ACC112 (cell line): ENCODE measurements at regions not wholly inside any gene's neighbourhood (a gene's known extent, or its start where the extent isn't known, plus 50 kb on each side); places are given as distances from the start of the nearest gene placed in this dataset.
"Not testable (repeated sequence)": the region's sequence is repeated elsewhere in the genome, so short reads cannot be mapped to it uniquely, and the experiment has no call there.

Source experiments
- H2AFZ ChIP-seq: fragments of 200-600 bp; sonication (generic); one replicate; pipeline ENCODE4 v1.6.0; 2017; ENCODE audit warnings: antibody characterized with exemption, low read length; ENCODE audit not compliant: unreplicated experiment
- H3K27ac ChIP-seq: fragments of 200-600 bp; sonication (generic); 2 replicates; pipeline ENCODE4 v1.5.1; 2014; ENCODE audit warnings: low read depth, mild to moderate bottlenecking, antibody characterized with exemption, low read length, moderate library complexity
- H3K27me3 ChIP-seq: fragments of 200-600 bp; sonication (generic); 2 replicates; pipeline ENCODE4 v1.6.1; 2014; ENCODE audit warnings: mild to moderate bottlenecking, antibody characterized with exemption, low read length, moderate library complexity, mixed read lengths; ENCODE audit not compliant: insufficient read depth
- H3K36me3 ChIP-seq: fragments of 200-600 bp; sonication (generic); 2 replicates; pipeline ENCODE4 v1.6.1; 2016; ENCODE audit warnings: mild to moderate bottlenecking, antibody characterized with exemption, low read length, moderate library complexity, mixed read lengths; ENCODE audit not compliant: insufficient read depth
- H3K4me1 ChIP-seq: fragments of 200-600 bp; sonication (generic); one replicate; pipeline ENCODE4 v1.6.1; 2016; ENCODE audit warnings: low read length, mixed read lengths; ENCODE audit not compliant: insufficient read depth, unreplicated experiment, control insufficient read depth
- H3K4me3 ChIP-seq: fragments of 200-600 bp; sonication (generic); 2 replicates; pipeline ENCODE4 v1.5.1; 2014; ENCODE audit warnings: mild to moderate bottlenecking, low read depth, low read length
- H3K79me2 ChIP-seq: fragments of 200-600 bp; sonication (generic); one replicate; pipeline ENCODE4 v1.6.0; 2016; ENCODE audit warnings: low read length; ENCODE audit not compliant: control insufficient read depth, unreplicated experiment, insufficient read depth

DNA sequence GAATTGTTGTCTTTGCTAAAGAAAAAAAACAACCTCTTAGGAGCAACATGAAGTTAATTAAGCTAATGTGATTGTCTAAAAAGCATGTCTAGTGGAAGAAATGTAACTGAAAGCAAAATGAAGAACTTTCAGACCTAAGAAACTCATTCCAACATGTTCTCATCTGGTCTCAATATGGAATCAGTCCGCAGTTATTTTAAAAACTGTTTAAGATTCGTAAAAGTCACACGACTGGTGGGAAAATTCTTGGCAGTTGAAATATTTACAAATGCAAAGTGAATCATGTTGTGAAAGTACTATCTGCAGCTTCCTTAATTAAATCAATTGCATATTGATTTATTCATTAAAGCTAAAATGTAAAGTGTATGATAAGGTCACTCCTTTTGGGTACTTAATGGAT lies 117.8 kb upstream of the DIAPH2 start:
- H3K27me3 ChIP-seq, result no peaks in the 10 kb centered on the region
- no peak overlapping the region for H3K27ac ChIP-seq
- no peaks in the 10 kb centered on the region for H3K79me2 ChIP-seq
- H3K4me1 ChIP-seq, result no peaks in the 10 kb centered on the region
- no peaks in the 10 kb centered on the region for H3K36me3 ChIP-seq
- H2AFZ ChIP-seq, result no peak overlapping the region
- no peak overlapping the region for H3K4me3 ChIP-seq

DNA sequence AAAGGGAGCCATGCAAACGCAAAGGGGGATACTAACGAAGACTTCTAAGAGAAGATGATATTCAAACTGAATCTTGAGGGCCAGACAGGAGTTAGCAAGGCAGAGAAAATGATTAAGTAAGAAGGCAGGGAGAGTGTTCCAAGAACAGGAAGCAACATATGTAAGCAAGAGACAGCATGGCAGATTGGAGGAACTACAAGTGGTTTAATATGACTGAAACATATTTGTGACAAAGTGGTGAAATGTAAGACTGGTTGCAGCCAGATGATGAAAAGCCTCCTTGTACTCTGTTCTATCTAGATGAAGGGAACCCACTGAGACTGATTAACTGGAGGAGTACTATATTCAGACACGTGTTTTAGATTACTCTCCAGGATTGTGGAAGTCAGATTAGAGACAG lies 116.6 kb upstream of the DIAPH2 start:
- Histone ChIP-seq H3K27ac (no peak overlapping the region), H3K4me1 (no peaks in the 10 kb centered on the region), H3K79me2 (no peaks in the 10 kb centered on the region), H3K4me3 (no peak overlapping the region), H2AFZ (no peak overlapping the region), H3K27me3 (no peaks in the 10 kb centered on the region), H3K36me3 (no peaks in the 10 kb centered on the region)

DNA sequence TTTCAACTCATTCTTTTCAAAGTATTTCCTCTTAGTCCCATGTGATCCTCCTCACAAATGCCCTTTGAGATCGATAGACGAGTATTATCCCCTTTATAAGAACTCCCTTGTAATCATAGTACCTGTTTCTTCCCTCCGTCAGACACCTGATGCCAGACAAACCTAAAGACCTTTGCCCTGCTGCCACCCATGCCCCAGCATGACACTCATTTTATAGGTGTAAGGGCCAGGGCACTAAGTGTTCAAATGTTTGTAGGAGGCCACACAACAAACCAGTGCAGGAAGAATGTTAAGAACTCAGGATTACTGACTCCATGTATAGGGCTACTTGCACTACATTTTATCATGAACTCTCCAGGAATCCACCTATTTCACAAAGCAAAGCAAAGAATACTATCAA lies 115.6 kb upstream of the DIAPH2 start:
- Histone ChIP-seq H3K4me1 (no peaks in the 10 kb centered on the region), H2AFZ (no peak overlapping the region), H3K79me2 (no peaks in the 10 kb centered on the region), H3K4me3 (no peak overlapping the region), H3K36me3 (no peaks in the 10 kb centered on the region), H3K27me3 (no peaks in the 10 kb centered on the region), H3K27ac (no peak overlapping the region)

DNA sequence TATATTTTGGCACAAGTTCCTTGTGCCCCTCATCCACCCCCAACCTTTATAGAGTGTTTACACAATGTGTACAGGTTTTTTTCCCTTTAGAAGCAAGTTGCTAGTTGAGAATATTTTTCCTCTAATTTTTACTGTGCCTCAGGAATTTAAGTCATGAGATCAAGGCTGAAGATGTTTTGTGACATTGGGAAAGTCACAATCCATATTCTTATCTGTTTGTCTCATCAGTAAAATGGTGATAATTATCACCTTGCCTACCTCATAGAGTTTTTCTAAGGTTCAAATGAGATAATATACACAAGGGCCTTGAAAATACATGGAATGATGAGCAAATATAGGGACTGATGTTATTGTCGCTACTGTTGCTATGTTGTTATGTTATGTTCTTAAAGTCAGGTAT lies 109.6 kb upstream of the DIAPH2 start:
- Histone ChIP-seq H3K4me1 (no peaks in the 10 kb centered on the region), H3K4me3 (no peak overlapping the region), H3K27ac (no peak overlapping the region), H3K27me3 (no peaks in the 10 kb centered on the region), H3K36me3 (no peaks in the 10 kb centered on the region), H2AFZ (no peak overlapping the region), H3K79me2 (no peaks in the 10 kb centered on the region)

DNA sequence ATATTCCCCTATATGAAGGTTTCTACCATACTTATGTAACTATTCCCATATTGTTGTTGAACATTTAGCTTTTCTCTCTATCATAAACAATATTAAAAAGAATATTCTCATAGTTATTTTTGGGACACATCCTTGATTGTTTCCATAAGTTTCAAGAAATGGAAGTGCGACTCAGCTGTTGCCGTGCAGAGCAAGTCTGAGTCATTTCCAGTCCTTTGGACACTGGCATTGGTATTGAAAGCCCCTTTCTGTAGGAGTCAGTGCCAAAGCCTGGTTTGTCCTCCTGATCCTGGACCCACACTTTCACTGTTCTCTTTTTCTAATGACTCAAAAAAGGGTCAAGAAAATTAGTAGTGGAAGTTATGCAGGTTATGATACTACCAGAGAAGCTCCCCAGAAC lies 108.3 kb upstream of the DIAPH2 start:
- Histone ChIP-seq H3K36me3 (no peaks in the 10 kb centered on the region), H3K4me3 (no peak overlapping the region), H3K79me2 (no peaks in the 10 kb centered on the region), H3K27ac (no peak overlapping the region), H3K27me3 (no peaks in the 10 kb centered on the region), H3K4me1 (no peaks in the 10 kb centered on the region), H2AFZ (no peak overlapping the region)

DNA sequence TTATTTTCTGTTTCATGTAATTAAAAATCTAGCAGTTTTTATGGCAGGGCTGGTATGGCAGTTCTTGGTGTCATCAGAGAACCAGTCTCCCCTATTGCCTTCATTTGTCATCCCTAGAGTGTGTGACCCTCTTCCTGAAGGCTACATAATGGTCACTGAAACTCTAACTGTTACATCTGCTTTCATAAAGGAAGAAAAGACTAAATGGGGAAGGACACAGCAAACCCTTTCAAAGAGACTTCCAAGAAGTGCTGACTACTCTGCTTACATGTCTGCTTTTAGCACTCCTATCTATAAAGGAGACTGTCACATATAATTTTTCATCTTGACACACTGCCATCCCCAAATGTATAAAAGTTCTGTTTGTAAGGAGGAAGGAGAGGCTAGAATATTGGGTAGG lies 105.9 kb upstream of the DIAPH2 start:
- Histone ChIP-seq H3K4me1 (no peaks in the 10 kb centered on the region), H3K4me3 (no peak overlapping the region), H3K27ac (no peak overlapping the region), H3K36me3 (no peaks in the 10 kb centered on the region), H2AFZ (no peak overlapping the region), H3K79me2 (no peaks in the 10 kb centered on the region), H3K27me3 (no peaks in the 10 kb centered on the region)

DNA sequence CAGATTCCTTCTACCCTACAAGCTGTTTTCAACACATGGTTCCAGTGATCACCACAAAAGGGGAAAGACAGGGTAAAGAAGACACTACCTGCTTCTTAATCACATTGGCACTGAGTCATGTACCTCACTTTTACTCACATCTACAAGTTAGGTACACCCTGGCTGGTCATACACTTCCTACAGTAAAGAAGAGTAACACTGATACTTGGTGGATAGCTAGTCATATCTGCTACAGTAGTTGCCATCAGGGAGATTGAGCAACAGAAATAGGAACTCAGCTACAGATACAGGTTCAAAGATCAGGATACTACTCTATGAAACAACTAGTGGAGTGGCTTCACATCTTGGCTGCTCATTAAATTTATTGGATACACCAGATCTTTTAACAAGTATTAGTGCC lies 105.4 kb upstream of the DIAPH2 start:
- H2AFZ ChIP-seq, result no peak overlapping the region
- H3K27ac ChIP-seq, result no peak overlapping the region

DNA sequence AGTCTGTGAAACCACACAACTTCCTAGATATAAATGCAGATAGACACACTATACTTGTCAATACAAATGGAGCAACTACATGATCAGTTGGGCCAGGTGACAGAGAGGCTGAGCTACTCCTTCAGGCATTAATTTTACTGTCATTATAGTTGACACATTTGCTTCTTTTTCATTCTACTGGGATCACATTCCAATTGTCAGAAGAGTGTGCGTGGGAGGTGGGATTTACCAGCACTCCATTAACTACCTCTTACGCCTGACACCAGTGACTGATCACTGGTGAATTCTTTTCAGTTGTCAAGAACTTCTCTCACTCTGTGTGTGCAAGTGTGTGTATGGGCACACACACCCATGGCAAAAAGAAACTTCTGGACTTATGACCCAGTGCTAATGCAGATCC lies 94.2 kb upstream of the DIAPH2 start:
- Histone ChIP-seq H3K36me3 (no peaks in the 10 kb centered on the region), H3K27ac (no peak overlapping the region), H3K4me1 (no peaks in the 10 kb centered on the region), H3K27me3 (no peaks in the 10 kb centered on the region), H3K4me3 (no peak overlapping the region), H3K79me2 (no peaks in the 10 kb centered on the region), H2AFZ (no peak overlapping the region)

More for the DNA sequence above, 105.4 kb upstream of the DIAPH2 start:
- Histone ChIP-seq H3K79me2 (no peaks in the 10 kb centered on the region), H3K36me3 (no peaks in the 10 kb centered on the region), H3K4me3 (no peak overlapping the region), H3K27me3 (no peaks in the 10 kb centered on the region), H3K4me1 (no peaks in the 10 kb centered on the region)

DNA sequence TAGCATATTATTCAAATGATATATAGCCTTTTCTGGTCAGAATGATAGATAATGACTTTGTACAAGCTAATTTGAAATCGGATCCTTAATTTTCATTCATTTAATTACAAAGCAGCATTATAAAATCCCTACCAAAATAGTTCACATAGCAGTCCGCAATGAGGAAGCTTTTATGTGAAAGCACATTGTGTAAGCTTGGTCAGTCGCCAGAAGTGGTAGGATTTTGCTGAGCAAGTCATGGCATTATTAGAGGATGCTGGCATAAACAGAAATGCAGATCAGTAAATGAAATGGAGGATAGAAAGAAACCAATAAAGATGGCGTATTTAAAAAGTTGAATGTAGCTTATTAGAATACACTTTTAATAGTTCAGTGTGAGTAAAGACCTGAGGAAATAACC lies 93.2 kb upstream of the DIAPH2 start:
- Histone ChIP-seq H3K4me1 (no peaks in the 10 kb centered on the region), H2AFZ (no peak overlapping the region), H3K4me3 (no peak overlapping the region), H3K27me3 (no peaks in the 10 kb centered on the region), H3K79me2 (no peaks in the 10 kb centered on the region), H3K27ac (no peak overlapping the region), H3K36me3 (no peaks in the 10 kb centered on the region)

DNA sequence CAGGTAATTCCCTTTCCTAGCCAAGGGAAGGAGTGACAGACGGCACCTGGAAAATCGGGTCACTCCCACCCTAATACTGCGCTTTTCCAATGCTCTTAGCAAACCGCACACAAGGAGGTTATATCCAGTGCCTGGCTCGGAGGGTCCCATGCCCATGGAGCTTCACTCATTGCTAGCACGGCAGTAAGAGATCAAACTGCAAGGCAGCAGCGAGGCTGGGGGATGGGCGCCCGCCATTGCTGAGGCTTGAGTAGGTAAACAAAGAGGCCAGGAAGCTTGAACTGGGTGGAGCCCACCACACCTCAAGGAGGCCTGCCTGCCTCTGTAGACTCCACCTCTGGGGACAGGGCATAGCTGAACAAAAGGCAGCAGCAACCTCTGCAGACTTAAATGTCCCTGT lies 86.8 kb upstream of the DIAPH2 start:
- not testable (repeated sequence) for H3K4me1 ChIP-seq, H3K27me3 ChIP-seq, H3K79me2 ChIP-seq, H3K27ac ChIP-seq, H3K36me3 ChIP-seq, H2AFZ ChIP-seq, H3K4me3 ChIP-seq

DNA sequence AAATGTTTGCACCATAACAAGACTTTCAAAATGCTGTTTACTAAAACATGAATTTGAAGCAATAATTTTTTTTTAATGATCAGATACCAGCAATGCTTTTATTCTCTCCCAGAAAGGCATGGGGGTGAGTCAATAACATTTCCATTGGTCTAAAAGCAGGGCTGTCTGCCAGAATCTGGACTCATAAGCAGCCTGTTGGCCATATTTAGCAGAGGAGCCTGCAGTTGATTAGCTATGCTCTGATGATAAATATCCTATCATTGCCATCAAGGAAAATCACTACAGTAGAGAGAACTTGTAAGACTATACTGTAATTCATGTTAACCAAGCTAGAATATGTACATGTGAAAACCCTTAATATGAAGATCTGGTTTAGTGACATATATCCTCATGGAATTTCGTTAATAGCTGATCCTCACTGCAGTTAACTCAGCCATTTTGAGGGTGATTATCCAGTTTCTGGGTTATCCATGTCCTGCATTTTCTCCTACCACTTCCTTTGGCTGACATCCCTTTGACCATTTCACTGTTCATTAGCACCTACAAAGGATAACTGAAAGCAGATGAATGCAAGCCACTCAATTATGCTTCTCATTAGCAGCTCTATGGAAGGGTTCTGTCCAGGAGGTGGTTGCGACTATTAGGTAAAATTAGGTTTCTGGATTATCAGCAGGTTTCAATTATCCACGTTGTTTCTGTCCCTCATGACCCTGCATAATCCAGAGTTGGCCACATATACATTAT lies 72.9 kb upstream of the DIAPH2 start:
- Histone ChIP-seq H2AFZ (no peak overlapping the region), H3K27me3 (no peaks in the 10 kb centered on the region), H3K4me3 (no peak overlapping the region), H3K4me1 (no peaks in the 10 kb centered on the region), H3K36me3 (no peaks in the 10 kb centered on the region), H3K79me2 (no peaks in the 10 kb centered on the region), H3K27ac (no peak overlapping the region)
